H1 (cell line): ENCODE measurements at regions not wholly inside any gene's neighbourhood (a gene's known extent, or its start where the extent isn't known, plus 50 kb on each side); places are given as distances from the start of the nearest gene placed in this dataset.
A peak's percentile ranks its signal among the peaks of the same experiment; 100 is the strongest.

Source experiments
- CTCF ChIA-PET: fragments of 300-600 bp; sonication (Branson Sonifier 250); formaldehyde crosslinking; loops from one replicate; lab custom pipeline; 2021; ENCODE audit not compliant: partially characterized antibody; lab: Charles Lee
- POLR2A ChIA-PET: fragments of 300-600 bp; sonication (Branson Sonifier 250); formaldehyde crosslinking; loops from one replicate; lab custom pipeline; 2021; ENCODE audit warnings: inconsistent platforms; ENCODE audit not compliant: partially characterized antibody; lab: Charles Lee
- DNase-seq, 2 experiments: peaks; one replicate each; pipeline versions ENCODE4 v3.0.0 to v3.0.0-alpha.2; 2010 to 2022; ENCODE audit warnings: low spot score in 2 of 2, low read depth in 1 of 2, mixed read lengths in 1 of 2
- FAIRE-seq: peaks from 2 replicates; lab custom pipeline; 2011; peaks lifted over from hg19 to GRCh38; lab: Jason Lieb, UNC
- H2AFZ ChIP-seq: 2 replicates; pipeline ENCODE4 v1.8.1; 2012; ENCODE audit warnings: low read length, inconsistent platforms
- H2AK5ac ChIP-seq: 2 replicates; pipeline ENCODE4 v1.6.1; 2013; ENCODE audit warnings: low read depth, low read length
- H2BK120ac ChIP-seq: replicated peaks from 2 replicates; pipeline ENCODE3; 2013; ENCODE audit warnings: low read depth, low read length, inconsistent platforms
- H2BK12ac ChIP-seq: 2 replicates; pipeline ENCODE4 v1.6.1; 2013; ENCODE audit warnings: low read depth, low read length
- H2BK15ac ChIP-seq: 2 replicates; pipeline ENCODE4 v1.6.1; 2013; ENCODE audit warnings: low read length
- H2BK20ac ChIP-seq: 2 replicates; pipeline ENCODE4 v1.6.1; 2013; ENCODE audit warnings: low read length
- H2BK5ac ChIP-seq: 2 replicates; pipeline ENCODE4 v1.6.1; 2013; ENCODE audit warnings: low read depth, low read length
- H3K14ac ChIP-seq: 2 replicates; pipeline ENCODE4 v1.6.1; 2013; ENCODE audit warnings: inconsistent platforms; ENCODE audit not compliant: insufficient read length
- H3K18ac ChIP-seq: 2 replicates; pipeline ENCODE4 v1.6.1; 2013; ENCODE audit warnings: low read length; ENCODE audit errors: extremely low read depth
- H3K23ac ChIP-seq: 2 replicates; pipeline ENCODE4 v1.6.1; 2013; ENCODE audit warnings: inconsistent platforms; ENCODE audit not compliant: insufficient read length
- H3K23me2 ChIP-seq: 2 replicates; pipeline ENCODE4 v1.6.1; 2013; ENCODE audit warnings: low read depth, low read length
- H3K27ac ChIP-seq: 2 replicates; pipeline ENCODE4 v1.6.1; 2011; ENCODE audit warnings: low read depth, low read length, inconsistent platforms
- H3K27me3 ChIP-seq, 4 experiments: replicated peaks in 1 of 4; 1 replicate in 1 of 4; 2 replicates in 3 of 4; pipeline versions ENCODE4 v1.6.1 to v1.8.1; 2011 to 2013; ENCODE audit warnings: low read length in 3 of 4, mild to moderate bottlenecking in 3 of 4, inconsistent platforms in 2 of 4, mixed read lengths in 2 of 4, moderate library complexity in 1 of 4; ENCODE audit not compliant: control insufficient read depth in 3 of 4, insufficient read depth in 3 of 4; ENCODE audit errors: extremely low read depth in 1 of 4
- H3K36me3 ChIP-seq, 4 experiments: 2 replicates each; pipeline versions ENCODE4 v1.6.1 to v1.8.1; 2011 to 2013; ENCODE audit warnings: mild to moderate bottlenecking in 4 of 4, low read length in 3 of 4, moderate library complexity in 2 of 4, control low read depth in 1 of 4, inconsistent platforms in 1 of 4; ENCODE audit not compliant: insufficient read depth in 4 of 4, control insufficient read depth in 2 of 4
- H3K4ac ChIP-seq: replicated peaks from 2 replicates; pipeline ENCODE3; 2013; ENCODE audit warnings: low read length, low read depth, mixed read lengths, inconsistent platforms; ENCODE audit not compliant: insufficient read length
- H3K4me1 ChIP-seq, 4 experiments: replicated peaks in 1 of 4; 1 replicate in 1 of 4; 2 replicates in 3 of 4; pipeline versions ENCODE4 v1.6.1 to v1.8.1; 2011 to 2013; ENCODE audit warnings: low read length in 3 of 4, inconsistent platforms in 2 of 4, mixed read lengths in 1 of 4; ENCODE audit not compliant: insufficient read depth in 4 of 4, control insufficient read depth in 3 of 4
- H3K4me2 ChIP-seq, 2 experiments: 2 replicates each; pipeline versions ENCODE4 v1.6.1 to v1.8.1; 2011 to 2013; ENCODE audit warnings: low read depth in 2 of 2, low read length in 2 of 2, control low read depth in 1 of 2, inconsistent platforms in 1 of 2, mild to moderate bottlenecking in 1 of 2; ENCODE audit not compliant: insufficient read depth in 1 of 2
- H3K4me3 ChIP-seq, 4 experiments: fragments of 200-600, 300-600 bp in 1 of 4; sonication (generic), shearing (Covaris generic), sonication (Bioruptor Twin) in 1 of 4; 2 replicates each; pipeline versions ENCODE4 v1.5.1 to v1.8.1; 2011 to 2016; ENCODE audit warnings: low read length in 4 of 4, low read depth in 3 of 4, control low read depth in 2 of 4, inconsistent platforms in 2 of 4, mild to moderate bottlenecking in 2 of 4, mixed read lengths in 1 of 4, moderate library complexity in 1 of 4; ENCODE audit not compliant: insufficient read depth in 2 of 4; ENCODE audit errors: extremely low read depth in 1 of 4
- H3K56ac ChIP-seq: replicated peaks from 2 replicates; pipeline ENCODE3; 2013; ENCODE audit warnings: low read depth, mild to moderate bottlenecking, mixed read lengths, low read length, inconsistent platforms; ENCODE audit not compliant: insufficient read length
- H3K79me1 ChIP-seq: 2 replicates; pipeline ENCODE4 v1.6.1; 2013; ENCODE audit warnings: low read depth, low read length, control low read depth
- H3K79me2 ChIP-seq, 2 experiments: 2 replicates each; pipeline versions ENCODE4 v1.6.1 to v1.8.1; 2012 to 2013; ENCODE audit warnings: low read length in 2 of 2, mild to moderate bottlenecking in 2 of 2, inconsistent platforms in 1 of 2; ENCODE audit not compliant: insufficient read depth in 2 of 2, control insufficient read depth in 1 of 2
- H3K9ac ChIP-seq, 4 experiments: replicated peaks in 1 of 4; 1 replicate in 1 of 4; 2 replicates in 3 of 4; pipeline versions ENCODE4 v1.6.1 to v1.8.1; 2011 to 2013; ENCODE audit warnings: low read depth in 3 of 4, low read length in 3 of 4, control low read depth in 2 of 4, mild to moderate bottlenecking in 2 of 4, moderate library complexity in 2 of 4, inconsistent platforms in 1 of 4; ENCODE audit errors: extremely low read depth in 1 of 4
- H3K9me3 ChIP-seq, 2 experiments: 2 replicates each; pipeline versions ENCODE4 v1.6.1 to v1.8.1; 2012 to 2013; ENCODE audit warnings: mild to moderate bottlenecking in 2 of 2, moderate library complexity in 2 of 2, control low read depth in 1 of 2, inconsistent platforms in 1 of 2, low read depth in 1 of 2, low read length in 1 of 2, mixed read lengths in 1 of 2; ENCODE audit not compliant: insufficient read depth in 2 of 2
- H4K20me1 ChIP-seq, 2 experiments: replicated peaks in 1 of 2; 2 replicates each; pipeline versions ENCODE3 to v1.8.1; 2011 to 2013; ENCODE audit warnings: inconsistent platforms in 2 of 2, low read length in 2 of 2, mild to moderate bottlenecking in 1 of 2; ENCODE audit not compliant: insufficient read depth in 2 of 2, control insufficient read depth in 1 of 2
- H4K5ac ChIP-seq: 2 replicates; pipeline ENCODE4 v1.6.1; 2013; ENCODE audit warnings: low read length, low read depth, mixed read lengths, inconsistent platforms; ENCODE audit not compliant: insufficient read length
- H4K8ac ChIP-seq: 2 replicates; pipeline ENCODE4 v1.8.0; 2013; ENCODE audit warnings: mild to moderate bottlenecking, moderate library complexity, low read length, inconsistent platforms; ENCODE audit not compliant: insufficient read depth; ENCODE audit errors: extremely low read depth
- H4K91ac ChIP-seq: replicated peaks from 2 replicates; pipeline ENCODE3; 2013; ENCODE audit warnings: low read length, mixed read lengths, inconsistent platforms; ENCODE audit not compliant: insufficient read length
- CTBP2 ChIP-seq: IDR thresholded peaks from 2 replicates; pipeline ENCODE4 v1.7.0; 2011; ENCODE audit warnings: borderline replicate concordance, mild to moderate bottlenecking, moderate library complexity, mixed read lengths, low read length; ENCODE audit not compliant: insufficient read depth, insufficient read length
- CTCF ChIP-seq, 3 experiments: IDR thresholded peaks; 1 replicate in 2 of 3; 2 replicates in 1 of 3; pipeline versions ENCODE4 v1.5.1 to v1.6.1; 2011; ENCODE audit warnings: low read length in 3 of 3, mild to moderate bottlenecking in 3 of 3, inconsistent platforms in 2 of 3, low read depth in 1 of 3, moderate library complexity in 1 of 3; ENCODE audit not compliant: insufficient read depth in 1 of 3; ENCODE audit errors: control extremely low read depth in 1 of 3
- EZH2 ChIP-seq: fragments of 200-600 bp; sonication (generic); IDR thresholded peaks from 2 replicates; pipeline ENCODE4 v1.7.1; 2012; ENCODE audit warnings: low read depth, mild to moderate bottlenecking, moderate library complexity, low read length, inconsistent platforms; ENCODE audit not compliant: severe bottlenecking
- KDM5A ChIP-seq: fragments of 200-600 bp; IDR thresholded peaks from 2 replicates; pipeline ENCODE4 v1.7.1; 2012; ENCODE audit warnings: mild to moderate bottlenecking, low read length, inconsistent platforms, mixed read lengths
- NRF1 ChIP-seq: IDR thresholded peaks from 2 replicates; pipeline ENCODE4 v1.6.1; 2011; ENCODE audit warnings: mild to moderate bottlenecking, low read depth, low read length, improper control_type of control experiment
- RAD21 ChIP-seq, 2 experiments: IDR thresholded peaks in 1 of 2; conservative IDR thresholded peaks in 1 of 2; 2 replicates each; pipeline ENCODE4 v1.6.1; 2011; ENCODE audit warnings: low read depth in 2 of 2, low read length in 2 of 2, improper control_type of control experiment in 1 of 2, inconsistent platforms in 1 of 2, mild to moderate bottlenecking in 1 of 2, moderate library complexity in 1 of 2
- YY1 ChIP-seq: IDR thresholded peaks from 2 replicates; pipeline ENCODE4 v1.6.1; 2011; ENCODE audit warnings: low read depth, mild to moderate bottlenecking, low read length
- WGBS, 2 experiments: shearing (Covaris generic) in 1 of 2; methylation state at CpG; one replicate each; pipeline versions ENCODE4 v1.1.6 to v1.1.7; 2013 to 2015; ENCODE audit warnings: low lambda C conversion rate in 2 of 2, mixed read lengths in 2 of 2, inconsistent platforms in 1 of 2, low coverage in 1 of 2, missing lambda C conversion rate in 1 of 2; ENCODE audit not compliant: insufficient replicate concordance in 2 of 2, insufficient coverage in 1 of 2, insufficient read length in 1 of 2; ENCODE audit errors: extremely low coverage in 1 of 2, missing lambda C conversion rate in 1 of 2; 5-methylcytosine and 5-hydroxymethylcytosine counted together

GRCh38 chr2:171244970-171245782 is 84.5 kb upstream of the TLK1 start:
- H3K79me1 ChIP-seq = no peaks in the 10 kb centered on the region
- H3K27ac ChIP-seq = no peak overlapping the region
- H3K36me3 ChIP-seq = peaks cover 0 to 7% (median 0%) of the 10 kb centered on the region in 4 experiments; a peak in 2 of 8 replicates
- ChIA-PET CTCF (interaction anchor here (1.0 to 1.8 kb wide), 4 partner anchors 8 to 14 kb away, joined by 3 to 6 read pairs (median 4); no protein-coding TSS in a partner anchor), POLR2A (no interaction called here)
- H3K4me1 ChIP-seq = no peaks in the 10 kb centered on the region
- H4K5ac ChIP-seq = no peak overlapping the region
- H4K8ac ChIP-seq = no peak overlapping the region
- no peak overlapping the region for H2BK5ac ChIP-seq
- H3K4me2 ChIP-seq = no peak overlapping the region
- H3K9ac ChIP-seq = no peak overlapping the region
- no peak overlapping the region for H3K23ac ChIP-seq
- H3K4ac ChIP-seq = no peak overlapping the region
- H3K9me3 ChIP-seq = peaks cover 18 to 26% of the 10 kb centered on the region in 2 experiments
- H2AK5ac ChIP-seq = no peak overlapping the region
- TF ChIP-seq KDM5A (no peak), EZH2 (no peak), NRF1 (no peak), RAD21 (IDR thresholded peaks at IDR 0.05 in 1 of 2, conservative IDR thresholded peaks at IDR 0.05 in 1 of 2; ENCODE audit: low read depth in 2 of 2, low read length in 2 of 2) (peak; percentile 23 to 42; a peak in 3 of 4 replicates), YY1 (no peak), CTCF (IDR thresholded peaks at IDR 0.05; ENCODE audit: control extremely low read depth in 1 of 3, insufficient read depth in 1 of 3, low read depth in 1 of 3, low read length in 3 of 3) (no peak), CTBP2 (no peak)
- TF ChIP-seq, all 59 proteins: peak for 1
- WGBS, 2 experiments = 92% methylated on average over 2 of the region's 2 CpGs; no CpG with 5 or more reads in 1 of the 2 experiments
- no peak overlapping the region for H2BK15ac ChIP-seq
- no peak overlapping the region for H3K14ac ChIP-seq
- no peaks in the 10 kb centered on the region for H3K79me2 ChIP-seq
- no peak overlapping the region for H2AFZ ChIP-seq
- no peak overlapping the region for H3K4me3 ChIP-seq
- no peak overlapping the region for H2BK12ac ChIP-seq
- H2BK20ac ChIP-seq = no peak overlapping the region
- H4K20me1 ChIP-seq = no peaks in the 10 kb centered on the region
- no peak overlapping the region for H4K91ac ChIP-seq
- no peaks in the 10 kb centered on the region for H3K23me2 ChIP-seq
- H2BK120ac ChIP-seq = no peak overlapping the region
- no peak overlapping the region for H3K56ac ChIP-seq
- FAIRE-seq (no peak), DNase-seq (no peak)
- no peaks in the 10 kb centered on the region for H3K27me3 ChIP-seq
- no peak overlapping the region for H3K18ac ChIP-seq
